ENCODE measurements at regions not wholly inside any gene's neighbourhood (a gene's known extent, or its start where the extent isn't known, plus 50 kb on each side); places are given as distances from the start of the nearest gene placed in this dataset.
A peak's percentile ranks its signal among the peaks of the same experiment; 100 is the strongest.
"Not testable (repeated sequence)": the region's sequence is repeated elsewhere in the genome, so short reads cannot be mapped to it uniquely, and the experiment has no call there.

DNA sequence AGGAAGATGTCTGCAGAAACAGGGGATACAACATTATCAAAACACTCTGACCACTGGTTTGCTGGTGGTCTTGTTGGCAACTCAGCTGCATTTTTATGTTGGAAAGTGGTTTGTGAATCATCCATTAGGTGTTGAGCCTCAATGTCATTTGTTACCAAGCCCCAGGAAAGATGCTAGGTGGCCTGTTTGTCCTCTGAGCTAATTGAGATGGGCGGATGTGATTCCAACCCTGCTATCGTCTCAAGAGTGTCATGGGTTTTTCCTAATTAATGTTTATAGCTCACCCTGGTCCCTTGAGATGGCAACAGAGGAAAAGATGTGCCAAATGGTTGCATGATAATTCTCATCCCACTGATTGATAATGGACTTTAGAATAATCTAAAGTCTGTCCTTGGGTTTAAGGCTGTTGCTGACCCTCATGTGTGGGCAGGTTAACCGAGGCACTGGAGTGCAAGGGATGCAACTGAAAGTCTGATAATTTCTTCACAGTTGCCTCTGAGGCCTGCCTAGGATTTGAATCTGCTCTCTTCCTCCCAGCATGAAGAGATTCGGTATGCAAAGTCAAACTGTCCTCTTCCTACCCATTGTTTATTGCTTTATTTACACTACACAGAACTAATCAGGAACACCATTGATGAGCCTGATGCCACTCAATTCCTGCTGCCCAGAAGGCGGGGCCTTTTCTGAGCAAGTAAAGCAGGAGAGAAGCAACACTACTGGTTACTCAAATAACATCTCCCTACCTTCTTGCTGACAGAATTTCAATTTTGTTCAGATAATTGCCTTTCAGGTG lies 166.2 kb upstream of the TBC1D5 start:
- no peak for DNase-seq (ENCODE audit: low read depth in 2 of 2)

DNA sequence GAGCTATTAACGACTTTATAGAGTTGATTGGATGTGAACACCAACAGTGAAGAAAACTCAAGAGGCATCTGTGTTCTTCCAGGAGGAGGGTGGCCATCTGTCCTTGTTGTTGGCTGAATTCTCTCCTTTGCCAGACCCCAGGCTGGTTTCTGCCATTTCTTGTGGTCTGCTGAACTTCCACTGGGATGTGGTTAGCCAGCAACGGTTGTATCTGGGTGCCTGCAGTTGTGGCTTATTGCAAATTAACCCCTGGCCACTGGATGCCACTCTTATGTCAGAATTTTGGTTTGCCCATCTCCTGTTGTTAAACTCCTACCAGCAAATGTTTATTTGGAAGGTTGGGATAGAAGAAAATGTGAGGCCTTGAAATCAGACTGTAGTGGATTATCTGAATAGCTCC lies 163.6 kb upstream of the TBC1D5 start:
- no peak for DNase-seq (ENCODE audit: low read depth in 2 of 2)

DNA sequence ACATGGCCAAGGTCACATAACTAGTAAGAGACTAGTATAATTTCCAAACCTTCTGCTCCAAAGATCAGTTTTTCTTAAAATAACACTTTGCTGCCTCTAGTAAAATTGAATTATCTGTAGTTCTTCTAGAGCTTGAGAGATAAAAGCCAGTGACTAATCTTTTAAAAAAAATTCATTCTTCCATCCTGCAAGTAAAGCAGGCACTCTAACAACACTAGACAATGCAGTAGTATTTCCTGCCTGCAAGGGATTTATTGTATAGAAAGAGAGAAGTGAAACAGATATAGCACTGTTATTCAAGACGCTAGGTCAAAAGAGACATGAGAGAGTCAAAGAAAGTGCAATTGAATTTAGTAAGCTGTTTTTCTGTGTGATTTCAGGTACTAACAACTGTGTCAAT lies 159.5 kb upstream of the TBC1D5 start:
- no peak for DNase-seq (ENCODE audit: low read depth in 2 of 2)

DNA sequence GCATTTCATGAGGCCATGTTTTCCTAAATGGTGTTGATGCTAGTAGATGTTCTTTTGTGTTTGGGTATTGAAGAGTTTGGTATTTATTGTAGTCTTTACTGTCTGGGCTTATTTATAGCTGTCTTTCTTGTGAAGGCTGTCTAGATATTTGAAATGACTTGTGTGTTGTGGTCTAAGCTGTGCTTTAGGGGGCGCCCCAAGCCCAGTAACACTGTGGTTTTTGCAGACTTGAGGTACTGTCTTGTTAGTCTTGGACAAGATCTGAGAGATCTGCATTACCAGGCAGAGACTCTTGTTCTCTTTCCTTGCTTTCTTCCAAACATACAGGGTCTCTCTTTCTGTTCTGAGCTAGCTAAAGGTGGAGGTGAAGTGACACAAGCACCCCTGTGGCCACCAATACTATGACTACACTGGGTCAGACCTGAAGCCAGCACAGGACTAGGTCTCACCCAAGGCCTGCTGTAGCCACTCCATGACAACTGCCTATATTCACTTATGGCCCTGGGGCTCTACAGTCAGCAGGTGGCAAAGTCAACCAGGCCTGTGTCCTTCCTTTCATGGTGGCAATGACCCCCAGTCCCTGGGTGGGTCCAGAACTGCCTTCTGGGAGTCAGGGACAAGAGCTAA lies 152.1 kb upstream of the TBC1D5 start:
- DNase-seq (ENCODE audit: low read depth in 2 of 2) = peak in 1 of 2 donors; percentile 9

DNA sequence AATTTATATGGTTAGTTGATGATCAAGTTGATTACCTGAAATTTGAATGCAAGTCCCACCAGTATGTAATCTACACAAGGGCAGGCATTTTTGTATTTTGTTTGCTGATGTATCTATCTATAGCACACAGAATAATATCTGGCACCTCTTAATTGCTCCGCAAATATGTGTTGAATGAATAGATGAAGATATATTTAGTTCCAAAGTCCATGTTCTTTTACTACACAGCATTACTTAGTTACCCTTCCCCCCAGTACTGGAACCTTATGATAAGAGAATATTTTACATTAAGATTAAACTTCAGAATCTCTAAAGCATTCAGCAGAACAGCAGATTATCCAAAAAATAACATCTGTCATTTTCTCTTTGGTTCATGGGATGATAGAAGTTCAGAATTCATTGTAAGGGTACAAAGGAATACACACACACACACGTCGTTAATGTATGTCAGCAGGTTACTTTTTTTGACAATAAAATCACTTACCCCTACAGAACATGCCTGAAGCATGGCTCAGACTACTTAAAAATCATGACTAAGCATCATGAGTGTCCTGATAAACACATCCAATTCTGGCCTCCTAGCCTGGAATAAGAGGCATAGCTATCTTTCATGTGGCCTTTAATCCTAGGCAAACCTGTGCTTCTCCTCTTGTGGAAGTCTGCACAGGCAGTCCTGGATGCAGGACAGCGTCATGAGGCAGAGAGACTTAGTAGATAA lies 148.9 kb upstream of the TBC1D5 start:
- DNase-seq (ENCODE audit: low read depth in 2 of 2) = no peak

DNA sequence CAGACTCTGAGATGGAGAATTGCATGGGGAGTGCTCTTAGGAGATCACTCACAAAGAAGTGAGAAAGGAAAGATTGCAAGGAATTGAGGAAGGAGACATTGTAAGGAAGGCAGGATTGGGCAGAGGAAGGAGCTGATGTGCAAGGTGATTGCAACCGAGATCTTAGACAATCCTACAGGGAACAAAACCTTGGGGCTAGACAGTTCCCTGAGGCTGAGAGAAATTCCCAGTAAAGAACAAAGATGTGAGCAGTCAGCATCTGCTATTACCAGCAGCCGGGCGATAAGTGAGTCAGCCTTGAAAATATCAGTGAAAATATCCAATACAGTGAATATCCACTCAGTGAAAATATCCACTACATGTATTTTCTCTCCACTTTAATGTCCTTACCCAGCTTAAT lies 143.6 kb upstream of the TBC1D5 start:
- no peak for DNase-seq (ENCODE audit: low read depth in 2 of 2)

DNA sequence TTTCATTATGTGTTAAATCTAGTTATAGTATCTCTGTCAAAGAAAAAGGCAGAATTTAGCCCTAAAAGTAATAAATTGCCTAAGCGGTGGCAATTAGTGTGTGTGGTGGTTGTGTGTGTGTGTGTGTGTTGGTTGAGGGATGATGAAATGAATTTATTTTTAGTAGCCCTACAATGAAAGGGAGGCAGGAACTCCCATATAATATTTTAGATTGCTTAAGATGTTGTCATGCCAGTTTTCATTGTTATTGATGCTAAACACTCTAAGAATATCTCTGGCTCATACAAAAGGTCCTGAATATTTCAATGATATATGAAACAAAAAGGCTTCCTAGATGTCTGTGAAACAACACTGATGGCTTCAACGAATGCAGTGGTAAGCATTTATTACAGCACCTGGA lies 140.6 kb upstream of the TBC1D5 start:
- DNase-seq (ENCODE audit: low read depth in 2 of 2) = no peak

DNA sequence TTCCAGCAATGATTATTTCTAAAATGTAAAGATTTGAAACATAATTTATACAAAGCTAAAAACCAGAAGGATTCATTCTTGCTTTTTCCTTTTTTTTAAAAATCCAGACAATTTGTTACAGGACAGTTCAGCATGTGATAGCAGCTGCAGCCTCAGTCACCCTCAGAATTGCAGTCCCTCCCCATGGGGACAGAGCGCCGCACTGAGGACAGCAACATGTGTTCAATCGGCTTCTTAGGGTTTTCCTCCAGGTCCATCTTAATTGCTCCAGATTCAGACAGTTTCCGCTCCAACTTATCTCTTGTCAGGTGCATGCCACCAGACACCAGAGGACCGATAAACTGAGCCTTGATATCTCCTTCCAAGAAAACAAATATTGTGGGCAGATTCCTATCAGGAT lies 134.9 kb upstream of the TBC1D5 start:
- DNase-seq (ENCODE audit: low read depth in 2 of 2) = no peak

DNA sequence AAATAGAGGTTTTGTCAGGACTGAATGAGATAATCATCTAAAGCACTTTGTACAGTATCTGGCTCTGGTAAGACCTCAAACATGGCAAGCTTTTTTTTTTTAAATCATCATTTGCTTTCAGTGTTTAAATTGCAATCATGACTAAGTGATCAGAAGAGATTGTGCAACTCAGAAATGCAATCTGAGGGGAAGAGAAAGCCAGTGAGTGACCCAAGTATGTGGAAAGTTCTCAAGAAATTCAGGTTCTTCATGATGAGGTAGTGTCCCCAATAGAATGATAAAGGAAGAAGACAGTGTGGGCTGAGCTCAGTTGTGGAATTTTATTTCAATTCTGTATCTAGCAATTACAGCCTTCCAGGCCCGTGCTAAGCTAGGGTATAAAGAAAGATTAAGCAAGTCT lies 132.2 kb upstream of the TBC1D5 start:
- DNase-seq (ENCODE audit: low read depth in 2 of 2) = no peak

DNA sequence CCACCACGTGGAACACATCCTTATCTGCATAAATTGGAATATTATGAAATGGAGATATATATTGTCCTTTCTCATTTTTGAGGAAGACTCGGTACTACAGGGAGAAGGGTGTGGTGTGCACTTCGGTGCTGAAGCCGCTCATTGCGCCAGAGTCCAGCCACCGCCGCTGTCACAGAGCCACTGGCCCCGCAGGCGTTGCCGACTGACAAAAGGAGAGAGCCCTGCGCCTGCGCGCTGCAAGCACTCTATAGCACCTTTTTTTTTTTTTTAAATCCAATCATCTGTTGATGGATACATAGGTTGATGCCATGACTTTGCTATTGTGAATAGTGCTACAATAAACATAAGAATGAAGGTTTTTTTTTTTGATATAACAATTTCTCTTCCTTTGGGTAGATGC lies 130.0 kb upstream of the TBC1D5 start:
- DNase-seq (ENCODE audit: low read depth in 2 of 2) = no peak

DNA sequence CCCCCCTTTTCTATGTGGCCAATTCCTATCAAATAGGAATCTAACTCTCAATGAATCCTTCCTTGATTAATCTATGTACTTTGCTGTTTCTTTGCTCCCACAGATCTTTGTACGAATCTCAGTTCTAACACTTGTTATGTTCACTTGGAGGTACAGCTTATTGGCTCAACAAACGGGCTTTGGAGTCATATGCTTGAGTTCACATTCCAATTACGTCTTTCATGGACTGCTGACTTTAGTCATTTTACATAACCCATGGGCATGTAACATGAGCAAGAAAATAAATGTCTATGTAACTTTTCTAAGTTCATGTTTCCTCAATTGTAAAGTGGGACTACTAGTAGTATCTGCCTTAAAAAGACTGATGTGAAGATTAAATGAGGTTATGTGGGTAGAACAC lies 123.2 kb upstream of the TBC1D5 start:
- DNase-seq (ENCODE audit: low read depth in 2 of 2) = no peak

DNA sequence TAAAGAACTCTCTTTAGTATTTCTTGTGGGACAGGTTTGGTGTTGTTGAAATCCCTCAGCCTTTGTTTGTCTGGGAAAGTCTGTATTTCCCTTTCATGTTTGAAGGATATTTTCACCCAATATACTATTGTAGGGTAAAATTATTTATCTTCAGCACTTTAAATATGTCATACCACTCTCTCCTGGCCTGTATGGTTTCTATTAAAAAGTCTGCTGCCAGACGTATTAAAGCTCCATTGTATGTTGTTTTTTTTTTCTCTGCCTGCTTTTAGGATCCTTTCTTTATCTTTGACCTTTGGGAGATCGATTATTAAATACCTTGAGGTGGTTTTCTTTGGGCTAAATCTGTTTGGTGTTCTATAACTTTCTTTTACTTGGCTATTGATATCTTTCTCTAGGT lies 119.0 kb upstream of the TBC1D5 start:
- DNase-seq (ENCODE audit: low read depth in 2 of 2) = no peak

DNA sequence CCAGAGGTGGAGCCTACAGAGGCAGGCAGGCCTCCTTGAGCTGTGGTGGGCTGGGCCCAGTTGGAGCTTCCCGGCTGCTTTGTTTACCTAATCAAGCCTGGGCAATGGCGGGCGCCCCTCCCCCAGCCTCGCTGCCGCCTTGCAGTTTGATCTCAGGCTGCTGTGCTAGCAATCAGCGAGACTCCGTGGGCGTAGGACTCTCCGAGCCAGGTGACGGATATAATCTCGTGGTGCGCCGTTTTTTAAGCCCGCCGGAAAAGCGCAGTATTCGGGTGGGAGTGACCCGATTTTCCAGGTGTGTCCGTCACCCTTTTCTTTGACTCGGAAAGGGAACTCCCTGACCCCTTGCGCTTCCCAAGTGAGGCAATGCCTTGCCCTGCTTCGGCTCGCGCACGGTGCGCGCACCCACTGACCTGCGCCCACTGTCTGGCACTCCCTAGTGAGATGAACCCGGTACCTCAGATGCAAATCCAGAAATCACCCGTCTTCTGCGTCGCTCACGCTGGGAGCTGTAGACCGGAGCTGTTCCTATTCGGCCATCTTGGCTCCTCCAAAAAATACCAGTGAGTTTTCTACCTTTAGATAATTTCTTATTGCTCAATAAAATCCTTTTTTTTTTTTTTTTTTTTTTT lies 118.5 kb upstream of the TBC1D5 start:
- DNase-seq (ENCODE audit: low read depth in 2 of 2) = not testable (repeated sequence)

DNA sequence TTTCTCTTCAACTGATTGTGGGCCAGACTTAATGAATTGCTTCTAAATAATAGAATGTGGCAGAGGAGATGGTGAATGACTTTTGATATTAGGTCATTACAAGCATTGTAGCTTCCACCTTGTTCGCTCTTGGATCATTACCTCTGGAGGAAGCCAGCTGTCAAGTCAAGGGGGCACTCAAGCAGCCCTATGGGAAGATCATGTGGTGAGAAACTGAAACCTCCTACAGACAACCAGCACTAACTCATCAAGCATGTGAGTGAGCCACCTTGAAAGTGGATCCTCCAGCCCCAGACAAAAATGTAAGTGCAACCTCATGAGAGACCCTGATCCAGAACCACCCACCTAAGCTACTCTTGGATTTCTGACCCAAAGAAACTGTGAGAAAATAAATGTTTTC lies 109.8 kb upstream of the TBC1D5 start:
- DNase-seq (ENCODE audit: low read depth in 2 of 2) = no peak

DNA sequence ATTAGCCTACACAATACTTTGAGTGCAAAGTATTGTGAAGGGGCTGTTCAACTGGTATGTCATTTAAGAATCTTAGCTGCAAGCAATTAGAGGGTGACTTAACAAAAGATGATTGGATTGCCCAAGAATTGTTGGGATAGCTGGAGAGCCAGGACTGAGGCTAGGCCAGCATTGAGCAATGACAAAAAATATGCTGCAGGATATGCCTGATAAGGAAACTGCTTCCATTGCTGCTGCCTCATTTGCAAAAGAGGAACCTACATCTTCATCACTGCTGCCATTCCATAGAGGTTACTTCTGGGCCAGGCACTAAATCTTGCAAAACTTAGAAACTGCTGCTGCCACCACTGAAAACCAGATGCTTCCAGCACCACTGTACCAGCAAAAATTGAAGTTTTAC lies 108.0 kb upstream of the TBC1D5 start:
- no peak for DNase-seq (ENCODE audit: low read depth in 2 of 2)

DNA sequence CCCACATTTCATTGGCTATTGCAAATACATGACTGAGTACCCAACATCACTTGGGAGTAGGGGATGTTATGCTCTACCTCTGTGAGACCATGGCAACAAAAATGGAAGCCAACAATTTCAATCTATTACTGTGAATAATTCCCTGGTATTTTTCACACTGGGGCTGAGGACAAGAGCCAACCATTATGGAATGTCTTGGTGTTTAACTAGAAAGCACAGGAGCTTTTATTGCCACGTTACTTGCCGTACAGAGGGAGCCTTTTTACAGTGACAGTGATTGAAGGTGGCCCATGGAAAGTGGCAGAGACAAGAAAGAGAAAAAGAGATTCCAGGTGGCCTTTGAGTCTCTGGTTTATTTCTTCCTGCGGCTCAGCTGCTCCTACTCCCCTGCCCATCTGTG lies 105.7 kb upstream of the TBC1D5 start:
- DNase-seq (ENCODE audit: low read depth in 2 of 2) = no peak

DNA sequence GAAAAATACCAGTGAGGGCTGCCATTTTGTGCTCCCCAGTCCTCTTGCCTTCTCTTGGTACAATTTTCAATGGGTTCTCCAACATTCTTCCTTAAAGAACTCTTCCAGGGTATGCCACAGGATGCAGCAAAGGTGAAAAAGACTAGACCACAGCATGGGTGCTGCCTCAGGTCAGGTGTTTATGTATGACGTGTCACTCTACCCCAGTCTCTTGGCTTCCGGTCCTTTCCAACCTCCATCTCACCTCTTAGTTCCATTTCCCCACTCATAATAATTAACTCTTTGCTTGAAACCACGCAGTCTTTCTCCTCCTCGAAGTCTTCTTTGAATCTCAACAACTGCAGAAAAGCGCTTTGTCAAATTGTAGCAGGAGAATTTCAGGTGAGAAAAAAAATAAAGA lies 104.7 kb upstream of the TBC1D5 start:
- DNase-seq (ENCODE audit: low read depth in 2 of 2) = no peak

DNA sequence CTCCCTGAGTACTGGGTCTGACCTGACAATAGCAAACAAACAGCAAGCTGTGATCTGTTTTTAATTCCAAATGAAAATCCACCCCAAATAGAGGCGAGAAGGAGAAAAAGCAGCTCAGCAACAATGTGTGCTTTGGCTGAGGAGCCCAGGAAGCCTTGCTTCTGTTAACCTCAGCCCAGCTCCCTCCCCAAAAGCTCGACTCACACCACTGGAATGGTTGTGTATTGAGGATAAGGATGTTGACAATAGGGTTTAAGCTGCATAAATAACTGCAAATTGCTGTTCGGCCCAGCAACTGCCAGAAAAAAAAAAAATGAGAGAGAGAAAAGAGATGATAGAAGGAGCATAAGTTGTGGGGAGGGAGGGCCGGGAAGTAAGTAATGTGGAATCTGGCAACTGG lies 104.0 kb upstream of the TBC1D5 start:
- no peak for DNase-seq (ENCODE audit: low read depth in 2 of 2)

DNA sequence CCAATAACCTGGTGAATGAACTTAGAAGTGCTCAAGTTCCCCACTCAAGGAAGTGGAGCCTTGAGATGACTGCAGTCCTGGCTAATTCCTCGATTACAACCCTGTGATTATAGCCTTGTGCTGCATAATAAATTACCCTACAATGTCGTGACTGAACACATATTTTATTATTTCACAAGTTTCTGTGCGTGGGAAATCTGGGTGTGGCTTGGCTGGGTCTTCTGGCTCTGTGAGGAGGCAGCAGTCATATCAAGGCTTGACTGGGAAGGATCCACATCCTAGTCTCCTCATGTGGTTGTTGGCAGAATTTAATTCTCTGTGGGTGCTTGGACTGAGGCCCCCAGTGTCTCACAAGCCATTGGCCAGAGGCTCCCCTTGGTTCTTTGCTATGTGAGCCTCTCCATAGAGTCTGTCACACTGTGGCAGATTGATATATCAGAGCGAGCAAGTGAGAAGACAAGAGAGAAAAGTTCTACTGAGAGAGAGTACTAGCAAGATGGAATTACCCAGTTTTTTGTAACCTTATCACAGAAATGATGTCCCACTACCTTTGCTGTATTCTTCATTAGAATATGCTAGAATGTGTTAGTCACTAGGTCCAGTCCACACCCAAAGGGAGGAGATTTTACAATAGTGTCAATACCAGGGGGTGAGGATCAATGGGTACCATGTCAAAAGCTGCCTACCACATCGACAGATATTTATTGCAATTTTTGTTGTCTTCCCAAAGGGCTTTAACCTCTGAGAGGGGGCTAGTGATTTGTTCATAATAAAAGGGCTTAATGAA lies 102.8 kb upstream of the TBC1D5 start:
- no peak for DNase-seq (ENCODE audit: low read depth in 2 of 2)

DNA sequence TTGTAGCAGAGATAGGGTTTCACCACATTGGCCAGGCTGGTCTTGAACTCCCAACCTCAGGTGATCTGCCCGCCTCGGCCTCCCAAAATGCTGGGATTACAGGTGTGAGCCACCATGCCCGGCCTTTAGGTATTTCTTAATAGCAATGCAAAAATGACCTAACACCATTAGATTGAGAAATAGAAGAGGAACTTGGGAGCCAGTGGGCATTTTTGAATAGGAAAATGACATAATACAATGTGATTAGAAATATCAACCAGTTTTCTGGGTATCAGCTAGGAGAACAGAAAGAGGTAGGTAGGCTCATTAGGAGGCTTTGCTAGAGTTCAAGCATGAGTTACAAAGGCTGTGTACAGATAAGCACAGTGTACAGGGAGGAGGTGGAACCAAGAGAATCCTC lies 101.8 kb upstream of the TBC1D5 start:
- DNase-seq (ENCODE audit: low read depth in 2 of 2) = no peak

DNA sequence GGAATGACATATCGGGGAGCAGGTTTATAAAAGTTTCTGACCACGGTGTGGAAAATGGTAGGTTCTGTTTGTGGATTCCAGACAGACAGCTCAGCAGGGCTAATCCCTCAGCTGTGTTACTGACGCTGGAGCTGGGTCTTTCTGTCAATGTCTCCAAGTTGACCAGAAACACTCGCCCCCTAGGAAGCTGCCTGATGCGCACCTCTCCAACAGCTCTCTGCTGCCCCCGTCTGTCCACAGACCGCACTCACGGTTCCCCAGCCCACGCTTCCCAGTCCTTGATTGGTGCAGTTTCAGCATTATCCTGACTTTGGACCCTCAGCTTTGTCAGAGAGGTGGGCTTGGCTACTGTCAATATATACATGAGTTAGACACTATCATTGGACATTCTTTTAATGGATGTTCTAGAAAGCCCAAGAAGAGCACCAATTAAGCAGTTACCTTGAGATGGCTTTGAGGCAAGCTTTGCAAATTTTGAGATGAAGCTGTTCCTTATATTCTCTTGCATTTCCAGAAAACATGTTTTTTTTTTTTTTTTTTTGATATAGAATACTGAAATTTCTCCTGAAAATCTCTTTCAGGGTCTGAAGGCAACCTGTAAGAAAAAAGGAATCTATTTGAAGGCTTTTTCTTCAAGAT lies 98.9 kb upstream of the TBC1D5 start:
- DNase-seq (ENCODE audit: low read depth in 2 of 2) = peak; percentile 30 to 66
